ENCODE measurements at regions not wholly inside any gene's neighbourhood (a gene's known extent, or its start where the extent isn't known, plus 50 kb on each side); places are given as distances from the start of the nearest gene placed in this dataset.

GRCh38 chr6:49300443-49300842, 162.6 kb downstream of the MMUT start:
- no peak for TF ChIP-seq CTCF (IDR thresholded peaks at IDR 0.05)
- TF ChIP-seq POLR2A (IDR thresholded peaks at IDR 0.05): no peak
